Neuron (in vitro differentiated cells): ENCODE measurements at regions not wholly inside any gene's neighbourhood (a gene's known extent, or its start where the extent isn't known, plus 50 kb on each side); places are given as distances from the start of the nearest gene placed in this dataset.
"Not testable (repeated sequence)": the region's sequence is repeated elsewhere in the genome, so short reads cannot be mapped to it uniquely, and the experiment has no call there.

ENCODE experiments used
- H2AFZ ChIP-seq: one replicate; pipeline ENCODE4 v1.6.1; 2013; ENCODE audit warnings: low read depth, mild to moderate bottlenecking, inconsistent platforms, low read length, moderate library complexity
- H3K27me3 ChIP-seq: one replicate; pipeline ENCODE4 v1.6.1; 2013; ENCODE audit warnings: low read length; ENCODE audit not compliant: insufficient read depth
- H3K36me3 ChIP-seq: one replicate; pipeline ENCODE4 v1.6.1; 2013; ENCODE audit warnings: low read length; ENCODE audit not compliant: insufficient read depth
- H3K4me1 ChIP-seq: one replicate; pipeline ENCODE4 v1.6.1; 2013; ENCODE audit warnings: low read length; ENCODE audit not compliant: insufficient read depth
- H3K4me3 ChIP-seq: 2 replicates; pipeline ENCODE4 v1.5.1; 2013; ENCODE audit warnings: mild to moderate bottlenecking, low read length, moderate library complexity
- H3K9me3 ChIP-seq: one replicate; pipeline ENCODE4 v1.6.1; 2013; ENCODE audit warnings: low read length

DNA sequence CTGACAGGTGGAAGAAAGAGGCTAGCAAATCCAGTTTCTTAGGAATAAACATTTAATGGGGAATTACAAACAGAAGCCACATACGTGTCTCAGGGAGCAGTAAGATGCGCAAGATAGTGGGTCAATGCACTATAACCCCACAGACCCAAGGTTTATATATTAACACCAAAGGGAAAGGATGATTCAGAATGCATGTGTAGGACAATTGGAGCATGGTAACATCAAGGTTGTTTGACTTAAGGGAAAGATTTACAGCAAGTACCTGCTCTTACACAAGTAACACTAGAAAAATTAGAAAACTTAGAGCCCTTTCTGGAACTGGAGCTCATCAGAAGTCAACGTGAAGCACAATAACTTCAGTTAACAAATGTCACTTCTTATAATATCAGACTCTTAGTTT is 161.1 kb upstream of the ZWINT start:
- no peaks in the 10 kb centered on the region for H3K27me3 ChIP-seq
- H3K4me1 ChIP-seq: no peaks in the 10 kb centered on the region
- H2AFZ ChIP-seq: no peak overlapping the region
- H3K9me3 ChIP-seq: no peaks in the 10 kb centered on the region
- no peak overlapping the region for H3K4me3 ChIP-seq
- H3K36me3 ChIP-seq: no peaks in the 10 kb centered on the region

- Histone ChIP-seq H3K9me3 (no peaks in the 10 kb centered on the region), H2AFZ (no peak overlapping the region), H3K27me3 (no peaks in the 10 kb centered on the region), H3K4me3 (no peak overlapping the region), H3K36me3 (no peaks in the 10 kb centered on the region), H3K4me1 (no peaks in the 10 kb centered on the region)
Observed at GRCh38 chr10:56508562-56508961, 147.5 kb upstream of the ZWINT start.

- no peaks in the 10 kb centered on the region for H3K4me1 ChIP-seq
- no peak overlapping the region for H2AFZ ChIP-seq
- H3K9me3 ChIP-seq: no peaks in the 10 kb centered on the region
- no peaks in the 10 kb centered on the region for H3K36me3 ChIP-seq
- H3K4me3 ChIP-seq: no peak overlapping the region
- H3K27me3 ChIP-seq: no peaks in the 10 kb centered on the region
Observed at GRCh38 chr10:56507033-56507432, 146.0 kb upstream of the ZWINT start.

DNA sequence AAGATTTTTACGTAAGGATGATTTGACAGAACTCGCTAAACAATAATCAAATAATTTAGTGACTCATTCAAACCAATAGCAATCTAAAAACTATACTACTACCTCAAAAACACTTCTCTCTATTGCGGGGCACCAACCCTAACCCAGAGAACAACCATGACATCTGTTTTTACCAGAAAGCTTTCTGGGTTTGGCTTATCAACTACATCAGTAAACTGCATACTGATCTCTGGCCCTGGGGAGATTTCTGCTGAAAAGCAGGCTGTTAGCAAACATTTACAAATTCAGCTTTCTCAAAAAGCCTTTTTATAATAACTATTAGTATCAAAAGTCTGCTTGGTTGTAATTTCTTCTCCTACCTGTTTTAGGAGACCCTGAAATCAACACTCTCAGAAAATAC is 144.5 kb upstream of the ZWINT start:
- Histone ChIP-seq H3K27me3 (no peaks in the 10 kb centered on the region), H3K9me3 (no peaks in the 10 kb centered on the region), H3K4me1 (no peaks in the 10 kb centered on the region), H2AFZ (no peak overlapping the region), H3K4me3 (no peak overlapping the region), H3K36me3 (no peaks in the 10 kb centered on the region)

GRCh38 chr10:56496186-56496486 is 135.1 kb upstream of the ZWINT start:
- Histone ChIP-seq H3K4me3 (no peak overlapping the region), H3K36me3 (no peaks in the 10 kb centered on the region), H3K9me3 (no peaks in the 10 kb centered on the region), H3K4me1 (no peaks in the 10 kb centered on the region), H2AFZ (no peak overlapping the region), H3K27me3 (no peaks in the 10 kb centered on the region)

GRCh38 chr10:56487746-56488145 is 126.7 kb upstream of the ZWINT start:
- Histone ChIP-seq H3K4me1 (no peaks in the 10 kb centered on the region), H3K36me3 (no peaks in the 10 kb centered on the region), H2AFZ (no peak overlapping the region), H3K27me3 (no peaks in the 10 kb centered on the region), H3K9me3 (no peaks in the 10 kb centered on the region), H3K4me3 (no peak overlapping the region)

- H3K4me3 ChIP-seq: no peak overlapping the region
Observed at GRCh38 chr10:56481521-56482091, 120.5 kb upstream of the ZWINT start.

GRCh38 chr10:56472978-56473377 is 111.9 kb upstream of the ZWINT start:
- no peaks in the 10 kb centered on the region for H3K27me3 ChIP-seq
- H2AFZ ChIP-seq: no peak overlapping the region
- no peaks in the 10 kb centered on the region for H3K36me3 ChIP-seq
- H3K9me3 ChIP-seq: no peaks in the 10 kb centered on the region
- H3K4me3 ChIP-seq: no peak overlapping the region
- no peaks in the 10 kb centered on the region for H3K4me1 ChIP-seq

More at GRCh38 chr10:56481521-56482091, 120.5 kb upstream of the ZWINT start:
- Histone ChIP-seq H3K27me3 (no peaks in the 10 kb centered on the region), H3K4me1 (no peaks in the 10 kb centered on the region), H2AFZ (no peak overlapping the region), H3K36me3 (no peaks in the 10 kb centered on the region), H3K9me3 (no peaks in the 10 kb centered on the region)

GRCh38 chr10:56470701-56471100 is 109.6 kb upstream of the ZWINT start:
- H3K36me3 ChIP-seq: no peaks in the 10 kb centered on the region
- H3K4me1 ChIP-seq: no peaks in the 10 kb centered on the region
- no peaks in the 10 kb centered on the region for H3K9me3 ChIP-seq
- H3K4me3 ChIP-seq: no peak overlapping the region
- H2AFZ ChIP-seq: no peak overlapping the region
- no peaks in the 10 kb centered on the region for H3K27me3 ChIP-seq

DNA sequence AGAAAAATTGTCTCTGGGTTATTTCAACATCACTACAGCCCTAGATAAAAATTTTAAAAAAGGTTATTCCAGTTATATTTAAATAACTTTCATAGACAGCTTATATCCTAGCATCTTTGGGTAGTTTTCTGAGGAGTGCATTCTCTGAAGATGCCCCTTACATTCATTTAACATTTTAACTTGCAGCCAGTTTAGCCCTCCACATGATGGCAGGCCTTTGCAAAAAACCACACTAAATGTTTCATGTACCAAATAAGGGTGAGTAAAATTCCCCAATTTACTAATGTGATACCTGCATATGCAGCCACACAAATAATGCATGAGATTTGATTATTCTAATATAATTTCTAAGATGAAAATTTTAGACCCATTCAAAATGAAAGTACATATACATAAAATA is 108.4 kb upstream of the ZWINT start:
- no peaks in the 10 kb centered on the region for H3K27me3 ChIP-seq
- no peak overlapping the region for H3K4me3 ChIP-seq
- H3K4me1 ChIP-seq: no peaks in the 10 kb centered on the region
- H3K36me3 ChIP-seq: no peaks in the 10 kb centered on the region
- H2AFZ ChIP-seq: no peak overlapping the region
- H3K9me3 ChIP-seq: no peaks in the 10 kb centered on the region

DNA sequence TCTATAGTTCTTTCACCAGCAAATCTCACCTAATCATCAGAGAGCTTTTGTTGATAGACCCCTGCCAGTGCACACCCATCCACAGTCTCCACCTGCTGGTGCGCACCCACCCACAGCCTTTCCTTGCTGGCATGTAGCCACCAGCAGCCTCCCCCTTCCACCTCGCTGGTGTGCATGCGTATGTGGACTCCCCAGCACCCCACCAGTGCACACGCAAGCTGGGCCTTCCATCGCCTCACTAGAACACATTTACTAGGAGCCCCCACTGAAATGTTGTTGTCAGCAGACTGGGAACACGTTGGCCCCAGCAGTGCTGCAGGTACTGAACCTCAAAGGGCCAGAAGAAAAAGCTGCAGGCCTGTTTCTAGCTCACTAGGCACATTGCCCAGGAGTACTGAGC is 104.9 kb upstream of the ZWINT start:
- H2AFZ ChIP-seq: no peak overlapping the region
- no peaks in the 10 kb centered on the region for H3K9me3 ChIP-seq
- no peaks in the 10 kb centered on the region for H3K4me1 ChIP-seq
- H3K36me3 ChIP-seq: no peaks in the 10 kb centered on the region
- H3K4me3 ChIP-seq: no peak overlapping the region
- no peaks in the 10 kb centered on the region for H3K27me3 ChIP-seq

DNA sequence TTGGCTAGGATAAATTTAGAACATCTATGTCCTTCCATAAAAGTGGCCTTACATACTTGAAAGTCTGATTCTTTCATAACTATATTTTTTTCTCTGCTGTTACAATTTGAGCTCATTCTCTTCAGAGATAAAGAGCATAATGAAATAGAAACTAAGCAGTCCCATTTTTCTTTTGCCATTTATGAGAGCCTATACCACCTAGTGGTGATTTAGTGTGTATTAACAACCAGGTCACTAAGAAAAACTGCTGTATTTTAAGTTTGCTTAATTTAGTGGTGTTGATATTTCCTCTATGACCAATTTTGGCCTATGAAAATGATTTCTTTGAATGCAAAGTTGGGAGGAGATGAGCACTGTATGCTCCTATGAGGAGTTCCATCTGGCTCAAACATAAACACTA is 88.7 kb upstream of the ZWINT start:
- Histone ChIP-seq H2AFZ (no peak overlapping the region), H3K27me3 (no peaks in the 10 kb centered on the region), H3K9me3 (no peaks in the 10 kb centered on the region), H3K36me3 (no peaks in the 10 kb centered on the region), H3K4me1 (no peaks in the 10 kb centered on the region), H3K4me3 (no peak overlapping the region)

- H2AFZ ChIP-seq, H3K4me1 ChIP-seq, H3K9me3 ChIP-seq, H3K27me3 ChIP-seq, H3K36me3 ChIP-seq, H3K4me3 ChIP-seq: not testable (repeated sequence)
Observed at GRCh38 chr10:56447613-56448012, 86.6 kb upstream of the ZWINT start.

- H3K27me3 ChIP-seq, H3K9me3 ChIP-seq, H3K4me3 ChIP-seq, H3K36me3 ChIP-seq, H3K4me1 ChIP-seq, H2AFZ ChIP-seq: not testable (repeated sequence)
Observed at GRCh38 chr10:56441337-56441736, 80.3 kb upstream of the ZWINT start.
